HG03045 (cell line): ENCODE measurements at regions not wholly inside any gene's neighbourhood (a gene's known extent, or its start where the extent isn't known, plus 50 kb on each side); places are given as distances from the start of the nearest gene placed in this dataset.

Experiments
- ATAC-seq: cut with Tn5 transposase; IDR thresholded peaks from one replicate; pipeline ENCODE4 v1.9.1; 2021; ENCODE audit warnings: mild to moderate bottlenecking, moderate library complexity; ENCODE audit not compliant: unreplicated experiment

DNA sequence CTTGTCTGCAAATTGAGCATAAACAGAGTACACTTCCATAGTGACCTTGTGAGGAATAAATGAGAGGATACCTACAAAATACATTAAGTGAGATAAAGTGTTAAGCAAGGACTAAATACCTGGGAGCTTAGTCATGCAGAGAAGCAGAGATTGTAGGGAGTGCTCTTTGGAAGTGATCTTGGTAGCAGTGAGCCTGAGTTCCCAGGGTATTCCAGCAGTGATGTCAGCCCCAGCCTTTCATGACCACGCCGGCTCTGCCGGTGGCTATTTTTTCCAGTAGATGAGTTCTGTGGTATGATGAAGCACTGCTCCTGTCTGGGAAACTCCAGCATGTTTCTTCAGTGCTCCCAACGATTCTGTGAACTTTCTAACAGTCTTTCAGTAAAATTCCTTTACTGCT lies 391.5 kb upstream of the IGFBP7 start:
- ATAC-seq, result no peak

DNA sequence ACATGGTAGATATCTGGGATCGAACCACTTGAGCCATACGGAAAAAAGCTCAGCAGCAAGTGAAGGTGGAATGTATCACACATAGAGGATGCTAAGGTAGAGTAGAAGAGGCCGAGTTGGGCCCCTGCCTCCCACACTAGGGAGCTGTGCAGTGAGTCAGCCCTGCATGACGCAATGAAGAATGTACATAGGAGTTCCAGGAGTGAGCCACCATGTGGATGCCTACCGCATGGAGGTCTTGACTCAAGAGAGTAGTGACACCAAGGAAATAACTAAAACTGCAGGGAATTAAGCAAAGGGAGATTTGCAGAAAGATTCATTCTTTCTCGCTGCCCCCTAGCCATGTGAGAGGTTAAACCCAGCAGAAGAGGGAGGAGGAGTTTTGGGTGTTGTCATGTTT lies 389.6 kb upstream of the IGFBP7 start:
- ATAC-seq, result no peak

DNA sequence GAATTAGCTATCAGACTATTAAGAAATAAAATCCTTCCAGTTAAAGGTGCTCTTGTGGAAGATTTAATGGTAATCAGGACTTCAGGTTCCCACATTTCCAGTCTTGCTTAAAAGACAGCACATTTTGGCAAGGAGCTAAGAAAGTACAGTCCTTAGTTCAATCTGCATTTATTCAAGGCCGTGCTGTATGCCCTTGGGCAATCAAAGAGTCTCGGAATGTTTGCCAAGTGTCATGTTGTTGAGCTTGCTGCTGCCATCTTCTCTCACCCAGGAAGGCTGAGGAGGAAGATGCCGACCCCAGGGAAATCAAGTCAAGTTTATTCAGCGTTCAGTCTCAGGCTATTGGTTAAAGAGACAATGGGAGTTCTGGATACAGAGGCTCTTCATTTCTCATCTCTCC lies 388.1 kb upstream of the IGFBP7 start:
- no peak for ATAC-seq

DNA sequence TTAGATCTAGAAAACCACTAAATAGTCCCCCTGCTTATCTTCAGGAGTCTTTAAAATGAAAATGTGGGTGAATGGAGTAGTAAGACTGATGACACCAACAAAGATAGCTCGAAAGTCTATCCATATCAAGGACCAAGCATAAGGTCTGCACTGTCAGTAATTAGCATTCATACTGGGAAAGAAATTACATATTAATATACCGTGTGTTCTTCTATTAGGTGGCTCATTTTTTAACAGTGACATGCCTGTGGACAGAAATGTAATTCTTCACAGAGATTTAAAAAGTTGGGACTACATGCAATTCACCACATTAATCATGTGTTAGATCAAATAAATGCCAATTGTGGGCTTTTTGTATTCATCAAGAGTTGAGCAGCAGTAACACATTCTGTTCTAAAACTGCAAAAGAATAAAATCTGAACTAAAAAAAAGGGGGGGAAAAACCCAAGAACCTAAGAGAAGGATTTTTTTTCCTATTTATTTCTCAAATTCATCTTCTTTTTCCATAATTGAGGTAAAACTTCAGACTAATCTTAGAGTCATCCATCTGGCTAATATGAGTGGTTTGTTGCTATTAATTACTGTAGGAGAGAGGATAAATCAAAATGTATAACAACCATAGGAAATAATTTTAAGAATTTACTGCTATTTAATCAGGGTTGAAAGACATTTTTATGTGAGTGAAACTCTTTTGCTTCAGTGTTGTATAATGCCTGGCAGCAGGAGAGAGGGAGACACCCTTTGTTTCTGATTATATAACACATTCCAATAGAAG lies 386.7 kb upstream of the IGFBP7 start:
- no peak for ATAC-seq

DNA sequence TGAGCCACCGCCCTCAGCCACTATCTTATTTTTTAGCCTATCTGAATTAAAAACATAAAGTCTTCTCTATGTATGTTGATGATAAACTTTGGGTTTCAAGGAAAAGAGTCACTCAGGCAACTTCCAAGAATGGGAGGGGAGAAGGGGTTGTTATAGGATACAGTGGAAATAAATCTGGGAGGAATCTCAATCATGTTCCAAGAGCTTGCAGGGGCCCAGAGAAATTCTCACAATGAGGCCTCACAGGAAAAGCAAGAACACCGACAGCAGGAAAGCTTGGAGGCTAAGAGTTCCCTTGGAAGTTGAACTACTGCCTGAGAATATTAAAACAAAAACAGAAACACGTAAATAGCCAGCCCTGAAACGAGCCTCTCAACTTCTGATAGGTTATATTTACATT lies 384.6 kb upstream of the IGFBP7 start:
- ATAC-seq, result no peak

DNA sequence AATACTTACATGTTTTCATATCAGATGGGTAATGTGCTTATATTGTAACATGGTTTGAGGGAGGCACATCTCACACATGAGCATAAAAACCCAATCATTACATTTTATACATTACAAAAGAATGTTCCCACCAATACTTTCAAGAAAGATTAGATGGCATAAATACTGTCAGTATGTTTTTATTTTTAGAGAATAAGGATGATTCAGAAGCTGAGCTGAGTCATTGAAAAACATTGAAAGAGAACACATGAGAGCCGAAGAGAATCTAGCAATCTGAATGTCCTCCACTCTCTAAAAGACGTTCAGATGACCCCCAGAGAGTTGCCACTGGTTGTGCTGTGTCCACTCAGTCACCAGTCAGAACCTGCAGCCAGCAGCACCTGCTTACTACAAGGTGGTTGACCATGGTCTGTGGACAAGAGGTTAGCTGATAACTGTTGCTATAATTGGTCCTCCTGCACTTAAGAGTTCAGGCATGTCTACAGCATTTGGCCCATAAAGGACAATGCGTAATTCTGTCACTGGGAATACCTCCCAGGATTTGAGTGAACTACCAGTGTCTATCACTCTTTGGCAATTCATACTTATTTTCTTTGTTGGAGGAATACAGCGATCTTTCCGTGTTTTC lies 382.2 kb upstream of the IGFBP7 start:
- ATAC-seq, result no peak

DNA sequence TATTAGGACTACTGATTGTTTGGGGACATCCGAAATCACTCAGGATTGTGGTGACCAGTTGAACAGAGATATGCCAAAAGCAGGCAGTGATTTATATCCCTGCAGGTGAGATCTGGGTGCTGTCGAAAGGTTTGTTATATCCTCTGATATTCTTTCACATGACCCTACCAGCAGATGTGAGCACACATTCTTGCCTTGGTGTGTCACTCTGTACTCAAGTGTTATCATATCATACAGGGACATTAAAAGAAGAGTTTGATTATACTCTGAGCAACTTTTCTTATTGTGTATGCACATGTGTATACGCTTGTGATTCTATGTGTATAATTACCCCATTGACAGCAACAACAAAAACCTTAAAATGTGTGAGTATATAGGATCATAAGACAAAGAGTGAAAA lies 381.2 kb upstream of the IGFBP7 start:
- ATAC-seq, result no peak

DNA sequence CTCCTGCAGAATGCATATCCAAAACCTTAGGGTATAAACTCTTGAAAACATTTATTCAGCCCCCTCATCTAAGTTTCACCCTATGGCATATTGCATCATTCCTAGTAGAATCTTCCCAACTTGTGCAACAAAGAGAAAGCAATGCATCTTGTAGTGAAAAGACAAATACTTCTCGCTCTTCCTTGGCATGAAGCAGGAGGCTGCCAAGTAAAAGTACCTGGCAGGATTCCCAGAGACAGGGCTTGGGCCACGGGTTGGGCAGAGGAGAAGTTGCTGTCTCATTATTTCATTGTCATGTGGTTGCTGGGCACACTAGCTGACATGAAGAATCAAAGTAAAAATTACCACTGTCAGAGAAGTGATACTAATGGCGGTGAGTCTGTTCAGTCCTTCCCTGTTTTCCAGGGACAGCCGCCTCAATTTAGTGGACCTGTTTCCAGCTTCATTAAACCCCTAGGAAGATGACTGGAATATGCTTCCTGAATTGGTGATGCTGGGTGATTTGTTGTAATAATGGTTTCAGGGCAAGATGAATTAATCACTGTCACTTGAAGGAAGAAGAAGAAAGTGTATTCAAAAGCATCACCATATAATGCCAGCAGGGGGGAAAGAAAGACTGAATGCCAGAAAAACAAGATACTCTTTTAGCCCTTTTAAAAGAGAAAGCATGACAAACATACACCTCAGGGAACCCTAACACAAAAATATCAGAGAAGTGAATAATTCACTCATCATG lies 380.5 kb upstream of the IGFBP7 start:
- ATAC-seq, result no peak

DNA sequence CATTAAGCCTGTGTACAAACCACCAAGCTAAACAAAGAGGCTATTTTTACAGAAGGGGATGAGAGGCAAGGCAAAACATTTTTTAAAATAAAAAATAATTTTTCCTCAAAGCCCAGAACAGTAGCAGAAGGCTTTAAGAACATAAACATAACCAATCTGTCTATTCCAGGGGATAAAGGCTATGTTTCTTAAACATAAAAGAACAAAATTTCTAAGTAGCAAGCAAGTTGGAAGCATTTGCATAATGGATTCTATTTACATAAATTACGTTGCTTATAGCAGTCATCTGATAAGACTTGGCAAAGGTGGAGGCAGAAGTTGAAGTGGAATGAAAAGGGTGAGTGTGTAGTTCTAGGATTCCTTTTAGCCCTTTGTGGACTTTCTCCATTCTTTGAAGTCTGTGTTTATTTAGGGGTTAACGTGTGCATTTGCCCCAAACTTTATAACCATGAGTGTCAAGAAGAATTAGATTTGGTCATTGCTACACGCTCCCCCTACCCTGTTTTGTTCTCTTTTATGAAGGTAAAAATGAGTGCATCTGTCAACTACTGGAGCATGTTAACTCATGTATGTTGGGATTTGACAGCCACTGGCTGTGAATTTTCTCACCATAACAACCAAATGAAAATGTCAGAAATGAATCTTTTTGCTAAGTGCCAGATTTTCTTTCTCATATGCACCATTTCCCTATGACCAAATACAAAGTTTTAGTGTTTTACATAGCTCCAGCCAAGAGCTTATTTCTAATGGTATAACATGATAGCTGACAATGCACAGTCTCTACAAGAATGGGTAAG lies 378.4 kb upstream of the IGFBP7 start:
- no peak for ATAC-seq

DNA sequence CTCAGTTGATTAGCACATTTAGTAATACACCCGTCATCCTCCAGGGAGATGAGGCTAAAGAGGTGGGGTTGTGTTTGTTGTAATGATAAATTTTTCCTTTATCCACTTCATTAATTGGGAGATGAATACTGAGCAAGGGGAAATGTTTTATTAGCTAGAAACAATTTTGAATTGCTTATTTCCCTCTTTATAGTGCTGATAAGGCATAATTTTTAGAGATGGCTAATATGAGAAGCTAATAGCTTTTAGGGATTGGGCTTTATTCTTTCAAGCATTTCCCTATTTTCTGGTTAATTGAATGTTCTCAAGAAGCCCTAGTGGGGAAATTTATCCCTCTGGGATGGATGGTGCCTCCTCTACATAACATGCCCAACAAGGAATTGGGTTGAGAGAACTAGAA lies 365.2 kb upstream of the IGFBP7 start:
- no peak for ATAC-seq

DNA sequence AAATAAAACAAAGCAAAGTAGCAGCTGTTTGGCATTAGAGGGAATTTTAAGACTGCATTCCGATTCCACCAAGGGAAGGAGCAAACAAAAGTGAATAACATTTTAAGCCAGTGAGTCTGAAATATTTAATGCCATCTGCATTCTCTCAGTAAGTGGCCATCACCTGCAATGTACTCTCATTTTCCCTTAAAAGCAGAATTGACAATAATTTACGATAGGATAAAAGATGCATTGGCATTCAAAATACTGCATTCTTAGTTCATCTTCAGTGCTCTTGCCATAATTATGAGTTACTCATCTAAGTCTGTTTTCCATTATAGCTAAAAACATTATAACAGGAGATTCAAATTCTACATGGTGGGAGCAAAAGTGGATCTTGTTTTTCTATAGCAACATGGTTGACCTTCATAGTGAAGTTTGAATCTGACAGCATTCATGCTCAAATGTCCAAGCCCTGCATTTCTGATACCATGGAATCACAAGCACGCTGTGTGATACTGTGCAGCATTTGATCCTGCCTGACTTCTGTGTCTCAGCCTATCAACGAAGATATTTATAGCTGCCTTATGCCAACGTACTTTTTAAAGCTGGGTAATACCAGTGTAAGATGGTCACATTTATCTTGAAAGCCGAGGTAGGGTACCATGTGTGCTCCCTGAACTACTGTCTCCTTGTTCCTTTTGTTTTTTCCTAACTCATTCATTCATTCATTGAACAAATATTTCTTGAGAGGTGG lies 355.3 kb upstream of the IGFBP7 start:
- ATAC-seq, result no peak

DNA sequence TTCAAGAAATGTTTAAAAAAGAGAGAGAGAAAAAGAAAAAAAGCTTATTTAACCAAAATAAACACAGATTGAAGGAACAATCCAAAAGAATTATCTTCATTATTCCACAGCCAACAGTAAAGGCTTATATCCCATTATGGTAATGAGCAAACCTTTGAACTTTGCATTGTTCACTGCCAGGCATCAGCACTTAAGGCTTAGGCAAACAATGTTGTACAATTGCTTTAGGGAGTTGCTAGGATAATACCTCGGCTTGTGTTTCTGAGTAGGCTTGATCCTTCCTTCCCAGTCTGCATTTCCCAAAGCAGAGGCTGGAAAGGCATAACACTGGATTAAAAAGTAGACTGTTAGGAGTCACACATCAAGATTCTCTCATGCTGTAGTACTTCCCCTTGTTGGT lies 352.7 kb upstream of the IGFBP7 start:
- ATAC-seq, result no peak

DNA sequence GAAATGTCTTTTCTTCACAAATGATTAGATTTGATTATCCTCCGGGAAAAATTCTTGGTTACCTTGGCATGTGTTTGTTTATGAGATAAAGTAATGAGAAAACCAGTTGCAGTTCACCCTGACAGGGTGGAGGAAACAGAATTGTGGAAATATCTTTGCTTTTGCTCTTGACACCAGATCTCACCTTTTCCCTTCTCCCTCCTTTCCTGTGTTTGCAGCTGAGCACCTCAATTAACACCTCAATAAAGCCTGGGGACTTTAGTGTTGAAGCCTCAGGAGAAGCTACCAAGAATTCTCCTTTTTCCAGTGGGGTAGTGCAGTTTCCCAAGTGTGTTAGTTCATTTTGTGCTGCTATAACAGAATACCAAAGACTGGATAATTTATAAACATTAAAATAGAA lies 350.8 kb upstream of the IGFBP7 start:
- ATAC-seq, result no peak

DNA sequence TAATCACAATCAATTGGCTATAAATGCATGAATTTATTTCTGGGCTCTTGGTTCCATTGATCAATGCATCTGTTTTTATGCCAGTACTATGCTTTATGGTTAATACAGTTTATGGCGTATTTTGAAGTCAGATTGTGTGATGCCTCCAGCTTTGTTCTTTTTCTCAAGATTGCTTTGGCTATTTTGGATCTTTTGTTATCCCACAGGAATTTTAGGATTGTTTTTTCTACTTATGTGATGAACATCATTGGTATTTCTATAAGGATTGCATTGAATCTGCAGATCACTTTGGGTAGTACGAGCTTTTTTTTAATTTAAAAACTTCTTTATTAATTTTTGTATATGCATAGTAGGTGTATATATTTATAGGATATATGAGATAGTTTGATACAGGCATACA lies 338.7 kb upstream of the IGFBP7 start:
- no peak for ATAC-seq

DNA sequence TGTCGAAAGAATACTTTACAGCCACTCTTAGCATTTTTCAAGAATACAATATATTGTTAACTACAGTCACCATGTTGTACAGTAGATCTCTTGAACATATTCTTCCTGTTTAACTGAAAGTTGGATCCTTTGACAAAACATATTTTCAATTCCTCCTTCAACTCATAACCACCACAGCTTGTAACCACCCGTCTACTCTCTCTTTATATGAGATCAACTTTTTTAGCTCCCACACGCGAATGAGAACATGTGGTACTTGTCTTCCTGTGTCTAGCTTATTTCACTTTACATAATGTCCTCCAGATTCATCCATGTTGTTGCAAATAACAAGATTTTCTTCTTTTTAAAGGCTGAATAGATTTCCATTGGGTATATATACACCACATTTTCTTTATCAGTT lies 338.3 kb upstream of the IGFBP7 start:
- ATAC-seq, result no peak

DNA sequence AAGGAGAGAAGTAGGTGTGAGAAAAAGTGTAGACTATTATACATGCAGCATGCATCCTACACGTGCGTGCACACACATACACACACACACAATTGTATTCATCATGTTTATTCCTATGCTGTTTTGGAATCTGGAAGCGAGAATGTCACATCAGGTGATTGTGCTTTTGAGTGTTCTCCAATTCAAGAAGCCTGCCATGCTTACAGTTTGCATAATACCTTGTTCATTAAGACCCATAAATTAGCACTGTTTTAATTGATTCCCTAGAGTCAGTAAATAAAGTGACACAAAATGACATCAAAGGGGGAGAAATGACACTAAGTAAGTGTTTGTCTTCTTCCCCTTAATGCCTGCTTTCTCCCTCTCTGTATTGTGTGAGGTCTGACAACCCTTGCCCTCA lies 336.1 kb upstream of the IGFBP7 start:
- ATAC-seq, result no peak

DNA sequence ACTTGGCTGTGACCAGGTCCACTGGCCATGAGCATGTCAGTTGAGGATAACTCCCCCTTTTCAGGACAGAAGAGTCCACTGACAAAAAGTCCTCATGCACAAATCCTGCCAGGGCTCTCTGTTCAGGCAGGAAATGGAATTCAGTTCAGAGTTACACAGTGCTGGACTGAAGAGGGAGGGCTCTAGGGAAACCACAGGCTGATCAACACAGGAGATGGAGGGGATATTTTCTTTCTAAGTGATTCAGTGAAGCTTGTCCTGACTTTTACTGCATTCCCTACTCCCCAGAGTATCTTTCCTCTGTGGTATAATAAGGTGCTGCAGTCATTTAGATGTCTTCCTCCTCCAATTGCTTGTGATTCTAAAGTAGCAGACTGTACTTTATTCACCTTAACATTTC lies 335.5 kb upstream of the IGFBP7 start:
- ATAC-seq, result no peak

DNA sequence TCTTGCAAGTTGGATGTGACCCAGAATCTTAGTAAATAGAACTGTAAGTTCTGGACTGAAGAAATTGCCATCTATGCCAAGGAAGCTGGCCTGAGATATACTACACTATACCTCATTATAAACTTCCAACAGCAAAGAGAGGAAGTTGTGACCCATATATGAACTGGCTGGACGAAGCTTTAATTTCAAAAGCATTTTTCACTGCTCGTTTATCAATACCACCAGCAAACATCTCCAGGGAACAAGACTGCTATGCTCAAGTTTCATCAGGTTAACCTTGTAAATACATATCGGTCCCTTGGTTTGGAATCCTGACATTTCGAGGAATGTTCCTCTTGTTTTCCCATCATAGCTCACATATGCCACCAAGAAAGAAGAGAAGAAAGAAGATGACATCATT lies 334.5 kb upstream of the IGFBP7 start:
- no peak for ATAC-seq

DNA sequence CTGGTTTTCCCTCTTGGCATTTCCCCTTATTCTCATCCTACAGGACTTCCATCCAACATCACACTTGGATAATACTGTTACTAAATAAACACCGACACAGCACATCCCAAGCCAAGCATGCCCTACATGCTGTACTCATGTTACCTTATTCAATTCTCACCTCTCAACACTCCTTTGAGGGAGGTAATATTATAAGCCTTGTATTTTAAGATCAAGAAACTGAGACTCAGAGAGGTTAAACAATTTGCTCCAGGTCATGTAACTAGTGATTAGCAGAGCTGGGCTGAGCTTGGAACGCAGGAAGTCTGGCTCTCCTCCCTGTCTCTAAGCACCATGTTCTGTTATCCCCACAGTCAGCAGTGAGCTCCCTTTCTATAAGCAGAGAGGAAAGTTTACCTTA lies 333.6 kb upstream of the IGFBP7 start:
- no peak for ATAC-seq

DNA sequence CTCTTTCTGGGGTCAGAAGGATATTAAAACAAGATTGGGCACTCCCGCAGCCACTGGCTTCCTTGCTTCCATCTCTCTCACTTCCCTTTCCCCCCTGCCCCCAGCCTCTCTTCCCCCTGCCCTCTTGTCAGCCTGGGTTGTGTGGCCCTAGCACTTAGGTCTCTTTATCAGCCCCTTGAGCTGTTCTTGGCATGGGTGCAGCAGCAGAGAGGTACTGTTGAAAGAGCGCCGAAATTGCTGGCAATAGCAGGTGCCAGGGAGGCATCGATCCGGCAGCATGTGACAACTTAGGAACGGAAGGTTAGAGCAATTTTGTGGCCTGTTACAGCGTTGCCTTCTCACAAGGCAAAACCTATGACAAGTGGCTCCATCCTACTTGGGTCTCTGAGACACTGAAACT lies 333.1 kb upstream of the IGFBP7 start:
- no peak for ATAC-seq

DNA sequence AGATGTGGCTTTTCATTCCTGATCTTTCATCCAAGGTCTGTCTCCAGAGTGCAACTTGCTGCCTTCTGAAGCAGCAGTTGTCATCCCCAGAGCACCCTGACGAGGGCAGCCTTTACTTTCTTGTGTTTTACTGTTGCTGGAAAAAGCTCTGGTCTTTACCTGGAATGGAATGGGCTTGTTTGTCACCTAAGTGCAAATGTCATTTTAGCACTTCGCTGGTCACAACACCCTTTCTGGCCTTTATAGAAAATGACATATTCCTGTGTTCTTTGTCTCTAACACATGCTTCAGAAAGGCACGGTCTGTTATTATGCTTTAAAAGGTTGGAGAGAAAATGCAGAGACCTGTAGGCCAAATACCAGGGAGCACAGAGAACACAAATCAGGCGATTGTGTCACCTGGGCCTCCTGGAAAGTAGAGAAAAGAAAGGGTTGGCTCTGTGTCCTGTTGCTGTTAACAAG lies 332.7 kb upstream of the IGFBP7 start:
- no peak for ATAC-seq
